ENCODE measurements at regions not wholly inside any gene's neighbourhood (a gene's known extent, or its start where the extent isn't known, plus 50 kb on each side); places are given as distances from the start of the nearest gene placed in this dataset.
A peak's percentile ranks its signal among the peaks of the same experiment; 100 is the strongest.

- intact Hi-C loops (cut with micrococcal nuclease) = loop anchor here (2.0 kb wide), 2 partner anchors 147 to 613 kb away; no protein-coding TSS in a partner anchor
- H3K9me3 Mint-ChIP-seq (ENCODE audit: unreplicated experiment) = no peaks in the 10 kb centered on the region
- TF ChIP-seq, protein P1, sequence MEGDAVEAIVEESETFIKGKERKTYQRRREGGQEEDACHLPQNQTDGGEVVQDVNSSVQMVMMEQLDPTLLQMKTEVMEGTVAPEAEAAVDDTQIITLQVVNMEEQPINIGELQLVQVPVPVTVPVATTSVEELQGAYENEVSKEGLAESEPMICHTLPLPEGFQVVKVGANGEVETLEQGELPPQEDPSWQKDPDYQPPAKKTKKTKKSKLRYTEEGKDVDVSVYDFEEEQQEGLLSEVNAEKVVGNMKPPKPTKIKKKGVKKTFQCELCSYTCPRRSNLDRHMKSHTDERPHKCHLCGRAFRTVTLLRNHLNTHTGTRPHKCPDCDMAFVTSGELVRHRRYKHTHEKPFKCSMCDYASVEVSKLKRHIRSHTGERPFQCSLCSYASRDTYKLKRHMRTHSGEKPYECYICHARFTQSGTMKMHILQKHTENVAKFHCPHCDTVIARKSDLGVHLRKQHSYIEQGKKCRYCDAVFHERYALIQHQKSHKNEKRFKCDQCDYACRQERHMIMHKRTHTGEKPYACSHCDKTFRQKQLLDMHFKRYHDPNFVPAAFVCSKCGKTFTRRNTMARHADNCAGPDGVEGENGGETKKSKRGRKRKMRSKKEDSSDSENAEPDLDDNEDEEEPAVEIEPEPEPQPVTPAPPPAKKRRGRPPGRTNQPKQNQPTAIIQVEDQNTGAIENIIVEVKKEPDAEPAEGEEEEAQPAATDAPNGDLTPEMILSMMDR (IDR thresholded peaks at IDR 0.05; ENCODE audit: unreplicated experiment) = peak; percentile 39
- H3K27me3 Mint-ChIP-seq (ENCODE audit: insufficient read depth, unreplicated experiment) = peaks cover 46% of the 10 kb centered on the region
- CTCF ChIA-PET = interaction anchor here (0.5 to 13.7 kb wide), 51 partner anchors 9 to 1224 kb away, joined by 3 to 619 read pairs (median 4); no protein-coding TSS in a partner anchor
- no peak overlapping the region for H3K27ac Mint-ChIP-seq (ENCODE audit: low read depth, unreplicated experiment)
- POLR2A ChIA-PET = interaction anchor here (0.8 to 1.0 kb wide), 2 partner anchors 147 to 616 kb away, joined by 4 read pairs; no protein-coding TSS in a partner anchor
- H3K36me3 Mint-ChIP-seq (ENCODE audit: insufficient read depth, unreplicated experiment) = no peaks in the 10 kb centered on the region
- no TSS peak for BruUV-seq (replicated peaks)
- no peak overlapping the region for H3K4me3 Mint-ChIP-seq (ENCODE audit: unreplicated experiment)
- no peaks in the 10 kb centered on the region for H3K4me1 Mint-ChIP-seq (ENCODE audit: insufficient read depth, unreplicated experiment)
- peak; percentile 32 for DNase-seq (ENCODE audit: unreplicated experiment)
Observed at GRCh38 chr7:32357535-32358277, 132.5 kb downstream of the LSM5 start.

DNA sequence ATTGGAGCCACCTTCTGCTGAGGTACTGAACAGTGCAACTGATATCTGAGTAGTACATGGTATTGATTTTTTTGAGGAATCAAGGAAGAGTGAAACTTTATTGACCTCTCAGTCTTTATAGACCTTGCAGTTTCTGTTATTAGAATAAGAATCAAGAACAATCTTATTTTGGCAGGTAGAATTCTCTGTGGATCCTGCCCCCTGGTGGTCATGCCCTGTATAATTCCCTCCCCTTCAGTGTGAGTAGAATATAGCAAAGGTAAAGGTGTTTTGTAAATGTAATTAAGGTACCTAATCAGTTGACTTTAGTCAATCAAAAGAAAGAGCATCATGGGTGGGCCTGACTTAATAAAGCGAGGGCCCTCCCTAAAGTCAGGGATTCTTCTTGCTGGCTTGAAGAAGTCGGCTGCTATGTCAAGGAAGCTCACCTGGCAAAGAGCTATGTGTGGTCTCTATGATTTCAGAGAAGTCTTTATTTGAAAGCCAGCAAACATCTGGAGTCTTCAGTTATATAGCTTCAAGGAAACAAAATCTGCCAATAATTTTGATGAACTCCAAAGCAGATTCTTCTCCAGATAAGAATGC is 142.8 kb downstream of the LSM5 start:
- DNase-seq (ENCODE audit: unreplicated experiment) = peak; percentile 55
- Mint-ChIP-seq H3K27me3 (ENCODE audit: insufficient read depth, unreplicated experiment) (no peaks in the 10 kb centered on the region), H3K4me3 (ENCODE audit: unreplicated experiment) (no peak overlapping the region), H3K4me1 (ENCODE audit: insufficient read depth, unreplicated experiment) (no peaks in the 10 kb centered on the region), H3K9me3 (ENCODE audit: unreplicated experiment) (no peaks in the 10 kb centered on the region), H3K36me3 (ENCODE audit: insufficient read depth, unreplicated experiment) (no peaks in the 10 kb centered on the region), H3K27ac (ENCODE audit: low read depth, unreplicated experiment) (no peak overlapping the region)
- intact Hi-C loops (cut with micrococcal nuclease) = loop anchor here (2.0 kb wide), 2 partner anchors 131 to 137 kb away; no protein-coding TSS in a partner anchor
- ChIA-PET CTCF (interaction anchor here (0.7 to 2.4 kb wide), 16 partner anchors 9 to 1157 kb away, joined by 3 to 49 read pairs (median 4); no protein-coding TSS in a partner anchor), POLR2A (no interaction called here)
- BruUV-seq (replicated peaks) = no TSS peak
- TF ChIP-seq, protein P1 (IDR thresholded peaks at IDR 0.05; ENCODE audit: unreplicated experiment) = peak; percentile 75

- H3K27me3 Mint-ChIP-seq (ENCODE audit: insufficient read depth, unreplicated experiment) = no peaks in the 10 kb centered on the region
- H3K4me1 Mint-ChIP-seq (ENCODE audit: insufficient read depth, unreplicated experiment) = no peaks in the 10 kb centered on the region
- TF ChIP-seq, protein P1 (IDR thresholded peaks at IDR 0.05; ENCODE audit: unreplicated experiment) = no peak
- intact Hi-C loops (cut with micrococcal nuclease) = loop anchor here (2.0 kb wide), 2 partner anchors 133 to 135 kb away; no protein-coding TSS in a partner anchor
- ChIA-PET CTCF (no interaction called here), POLR2A (no interaction called here)
- H3K4me3 Mint-ChIP-seq (ENCODE audit: unreplicated experiment) = no peak overlapping the region
- no peaks in the 10 kb centered on the region for H3K9me3 Mint-ChIP-seq (ENCODE audit: unreplicated experiment)
- no peak for DNase-seq (ENCODE audit: unreplicated experiment)
- H3K27ac Mint-ChIP-seq (ENCODE audit: low read depth, unreplicated experiment) = no peak overlapping the region
- H3K36me3 Mint-ChIP-seq (ENCODE audit: insufficient read depth, unreplicated experiment) = no peaks in the 10 kb centered on the region
- BruUV-seq (replicated peaks) = no TSS peak
Observed at GRCh38 chr7:32346253-32346652, 143.9 kb downstream of the LSM5 start.

- Mint-ChIP-seq H3K4me1 (ENCODE audit: insufficient read depth, unreplicated experiment) (peaks cover 14% of the 10 kb centered on the region), H3K27me3 (ENCODE audit: insufficient read depth, unreplicated experiment) (no peaks in the 10 kb centered on the region), H3K27ac (ENCODE audit: low read depth, unreplicated experiment) (no peak overlapping the region), H3K36me3 (ENCODE audit: insufficient read depth, unreplicated experiment) (no peaks in the 10 kb centered on the region), H3K4me3 (ENCODE audit: unreplicated experiment) (no peak overlapping the region), H3K9me3 (ENCODE audit: unreplicated experiment) (peaks cover 12% of the 10 kb centered on the region)
- BruUV-seq (replicated peaks) = no TSS peak
- POLR2A ChIA-PET = interaction anchor here (0.5 to 1.1 kb wide), 4 partner anchors 153 to 1559 kb away, joined by 3 to 7 read pairs (median 4); partner anchors contain the start of gene LSM5
- CTCF ChIA-PET = interaction anchor here (0.6 to 4.0 kb wide), 8 partner anchors 11 to 593 kb away, joined by 3 to 23 read pairs (median 4); no protein-coding TSS in a partner anchor
- peak; percentile 70 for DNase-seq (ENCODE audit: unreplicated experiment)
- TF ChIP-seq, protein P1 (IDR thresholded peaks at IDR 0.05; ENCODE audit: unreplicated experiment) = no peak
- intact Hi-C loops (cut with micrococcal nuclease) = no loop called here
Observed at GRCh38 chr7:32336726-32337125, 153.5 kb downstream of the LSM5 start.

Measured in MCF 10A (cell line).